LoVo (cell line): ENCODE measurements at regions not wholly inside any gene's neighbourhood (a gene's known extent, or its start where the extent isn't known, plus 50 kb on each side); places are given as distances from the start of the nearest gene placed in this dataset.

Experiments used
- DNase-seq: peaks from one replicate; pipeline ENCODE4 v3.0.0-alpha.2; 2016; ENCODE audit warnings: low spot score

GRCh38 chr3:118682921-118683320, 351.7 kb downstream of the IGSF11 start:
- DNase-seq: no peak

DNA sequence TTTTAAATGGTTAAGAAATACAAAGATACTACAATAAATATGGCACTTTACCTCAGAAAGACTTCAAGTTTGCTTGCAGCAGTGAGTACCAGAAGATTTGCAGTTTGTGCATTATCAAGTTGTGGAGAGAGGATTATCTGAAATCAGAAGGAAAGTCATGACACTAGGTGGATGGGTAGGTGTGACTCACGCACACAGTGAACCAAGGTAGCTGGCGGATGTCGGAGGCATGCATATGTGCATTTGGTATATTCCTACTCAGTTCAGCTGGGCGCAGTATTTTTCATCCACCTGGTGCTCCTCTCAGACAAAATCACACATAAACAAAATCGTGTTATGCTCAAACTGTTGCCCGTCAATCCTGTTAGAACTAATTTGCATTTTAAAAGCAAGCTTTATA, 351.0 kb downstream of the IGSF11 start:
- no peak for DNase-seq

- DNase-seq: peak; percentile 2
Observed at GRCh38 chr3:118688396-118688884, 346.2 kb downstream of the IGSF11 start.

DNA sequence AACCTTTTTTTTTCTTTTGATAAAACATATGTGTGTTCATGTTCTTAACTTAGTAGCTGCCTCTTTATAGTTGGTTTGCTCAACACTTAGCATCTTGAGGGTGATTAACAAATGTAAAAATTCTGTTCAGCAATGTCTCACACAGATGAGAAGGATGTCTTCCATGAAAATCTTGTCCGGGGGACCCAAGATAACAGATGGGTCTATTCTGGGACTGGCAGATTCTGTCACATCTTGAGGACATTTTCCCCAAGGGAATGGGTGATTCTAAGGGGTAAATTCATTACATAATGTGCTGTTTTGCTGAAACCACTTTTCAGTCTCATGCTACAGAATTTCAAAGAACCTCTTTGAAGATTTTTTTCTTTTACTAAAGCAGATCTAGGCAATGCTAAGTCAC, 342.2 kb downstream of the IGSF11 start:
- DNase-seq: no peak

DNA sequence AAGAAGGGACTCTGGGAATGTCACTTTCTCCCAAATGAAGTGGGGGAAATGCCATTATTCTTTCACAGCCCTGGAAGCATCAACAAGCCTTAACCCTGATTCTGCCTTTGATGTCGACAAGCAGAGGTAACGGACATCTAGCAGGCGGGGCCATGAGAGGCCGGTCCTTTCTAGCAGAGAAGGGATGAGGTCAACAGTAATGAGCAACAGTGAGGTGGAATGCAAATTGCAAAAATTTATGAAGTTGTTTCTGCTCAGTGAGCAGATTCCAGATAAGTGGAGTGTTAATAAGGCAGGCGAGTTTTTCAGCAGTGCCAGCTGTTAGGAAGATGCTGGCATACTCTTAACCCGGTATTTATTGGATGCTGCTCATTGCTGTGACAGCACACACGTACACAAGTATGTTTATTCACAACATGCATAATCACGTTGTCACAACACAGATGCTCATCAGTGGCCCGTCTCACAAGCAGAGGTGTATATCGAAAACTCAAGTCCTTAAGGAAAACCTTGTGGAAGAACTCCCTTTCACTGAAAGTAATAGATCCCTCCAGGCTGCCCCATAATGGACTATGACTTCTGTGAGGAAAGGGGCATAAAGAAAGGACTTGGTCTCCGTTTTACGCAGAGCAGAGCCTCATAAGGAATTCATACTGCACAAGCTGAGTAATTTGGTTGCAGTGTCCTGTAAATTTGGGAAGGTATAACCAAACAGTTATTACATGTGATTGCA, 329.0 kb downstream of the IGSF11 start:
- DNase-seq: no peak

GRCh38 chr3:118707991-118708390, 326.7 kb downstream of the IGSF11 start:
- no peak for DNase-seq

GRCh38 chr3:118710532-118710931, 324.1 kb downstream of the IGSF11 start:
- DNase-seq: no peak

DNA sequence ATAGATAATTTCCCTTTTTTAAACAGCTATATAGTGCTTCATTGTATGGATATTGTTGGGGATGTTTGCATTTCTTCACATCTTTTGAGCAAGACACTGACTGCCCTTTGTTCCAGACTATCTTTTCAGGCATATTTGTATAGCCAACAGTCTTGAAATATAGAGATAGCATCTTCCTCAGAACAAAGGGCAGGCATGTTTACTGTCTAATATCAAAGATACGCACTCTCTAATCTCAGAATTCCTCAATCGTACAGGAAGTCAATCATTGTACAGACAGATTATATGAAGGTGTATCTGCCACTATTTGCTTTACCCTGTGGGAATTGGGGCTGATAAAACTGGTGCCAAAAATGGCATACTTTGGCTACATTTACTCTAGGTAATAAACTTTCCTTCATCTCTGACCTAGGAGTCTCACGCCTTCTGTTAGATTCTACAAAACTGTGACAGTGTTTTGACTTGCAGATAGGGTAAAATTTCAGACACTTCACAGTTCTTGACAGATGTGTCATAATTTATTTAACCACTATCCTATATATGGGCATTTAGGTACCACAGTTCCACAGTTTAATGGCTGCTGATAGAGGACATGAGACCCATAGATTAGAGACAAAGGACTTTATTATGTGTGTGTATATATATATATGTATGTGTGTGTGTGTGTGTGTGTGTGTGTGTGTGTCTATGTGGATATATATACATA, 321.0 kb downstream of the IGSF11 start:
- no peak for DNase-seq

DNA sequence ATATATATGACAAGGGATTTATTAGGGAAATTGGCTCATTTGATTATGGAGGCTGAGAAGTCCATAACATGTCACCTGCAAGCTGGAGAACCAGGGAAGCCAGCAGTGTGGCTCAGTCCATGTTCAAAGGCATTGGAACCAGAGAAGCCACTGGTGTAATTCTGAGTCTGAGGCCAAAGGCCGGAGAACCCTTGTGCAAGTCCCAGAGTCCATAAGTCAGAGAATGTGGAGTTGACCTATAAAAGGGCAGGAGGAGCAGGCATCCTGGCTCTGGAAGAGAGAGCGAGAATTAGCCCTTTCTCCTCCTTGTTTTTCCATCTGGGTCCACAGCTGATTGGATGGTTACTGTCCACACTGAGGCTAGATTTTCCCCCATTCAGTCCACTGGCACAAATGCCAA, 319.8 kb downstream of the IGSF11 start:
- no peak for DNase-seq

DNA sequence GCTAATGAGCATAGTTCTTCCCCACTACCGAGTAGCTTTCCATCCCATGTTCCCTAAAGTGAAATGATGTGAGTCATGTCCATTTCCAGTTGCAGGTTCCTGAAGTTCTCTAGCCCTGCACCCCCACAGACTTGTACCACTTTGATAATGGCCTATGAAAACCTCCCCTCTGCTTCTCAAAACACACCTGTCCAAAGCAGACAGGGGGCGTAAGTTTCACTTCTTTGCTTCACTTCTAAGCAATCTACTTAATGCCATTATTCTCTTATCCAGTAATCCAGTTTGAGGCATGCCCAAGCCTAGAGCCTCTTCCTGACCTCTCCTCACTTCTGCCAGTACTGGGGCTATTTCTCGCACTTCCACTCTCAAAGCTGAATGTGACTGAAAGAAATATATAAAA, 305.1 kb downstream of the IGSF11 start:
- DNase-seq: no peak

GRCh38 chr3:118734664-118735063, 300.0 kb downstream of the IGSF11 start:
- no peak for DNase-seq

DNA sequence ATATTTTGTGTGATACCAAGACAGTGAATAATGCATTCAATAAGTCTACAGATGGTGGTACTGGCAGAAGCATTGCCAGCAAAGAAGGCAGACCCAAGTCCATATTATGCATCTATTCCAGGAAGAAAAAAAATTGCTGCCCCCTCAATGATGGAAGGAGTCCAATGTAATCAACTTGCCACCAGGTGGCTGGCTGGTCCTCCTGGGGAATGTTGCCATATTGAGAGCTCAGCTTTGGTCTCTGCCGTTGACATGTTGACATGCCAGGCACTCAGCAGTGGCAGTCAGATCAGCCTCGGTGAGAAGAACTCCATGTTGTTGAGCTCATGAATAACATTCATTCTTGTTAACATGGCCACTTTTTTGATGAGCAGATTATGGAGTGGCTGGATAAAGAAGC, 298.5 kb downstream of the IGSF11 start:
- no peak for DNase-seq

DNA sequence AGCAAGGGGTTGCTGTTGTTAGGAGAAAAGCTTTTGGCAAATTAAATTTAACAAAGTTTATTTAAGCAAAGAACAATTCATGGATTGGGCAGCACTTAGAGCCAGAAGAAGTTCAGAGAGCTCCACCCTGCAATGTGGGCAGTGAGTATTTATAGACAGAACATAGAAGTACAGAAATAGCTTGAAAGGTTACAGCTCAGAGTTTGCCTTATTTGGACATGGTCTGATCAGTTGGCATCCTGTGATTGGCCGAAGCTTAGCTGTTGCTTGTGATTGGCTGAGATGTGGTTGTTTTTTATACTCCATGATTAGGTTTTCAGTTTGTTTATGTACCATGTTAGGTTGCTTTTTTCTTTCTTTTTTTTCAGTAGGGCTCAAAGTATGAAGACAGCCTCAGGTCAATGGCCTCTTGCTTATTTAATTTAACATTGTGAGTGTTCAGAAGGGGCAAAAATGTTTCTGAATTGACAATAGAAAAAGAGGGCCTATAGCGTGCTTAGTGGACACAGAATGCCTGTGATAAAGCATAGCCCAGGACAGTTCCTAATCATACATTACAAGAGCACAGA, 293.8 kb downstream of the IGSF11 start:
- no peak for DNase-seq

- DNase-seq: no peak
Observed at GRCh38 chr3:118742760-118743159, 291.9 kb downstream of the IGSF11 start.

GRCh38 chr3:118744186-118744585, 290.5 kb downstream of the IGSF11 start:
- no peak for DNase-seq

DNA sequence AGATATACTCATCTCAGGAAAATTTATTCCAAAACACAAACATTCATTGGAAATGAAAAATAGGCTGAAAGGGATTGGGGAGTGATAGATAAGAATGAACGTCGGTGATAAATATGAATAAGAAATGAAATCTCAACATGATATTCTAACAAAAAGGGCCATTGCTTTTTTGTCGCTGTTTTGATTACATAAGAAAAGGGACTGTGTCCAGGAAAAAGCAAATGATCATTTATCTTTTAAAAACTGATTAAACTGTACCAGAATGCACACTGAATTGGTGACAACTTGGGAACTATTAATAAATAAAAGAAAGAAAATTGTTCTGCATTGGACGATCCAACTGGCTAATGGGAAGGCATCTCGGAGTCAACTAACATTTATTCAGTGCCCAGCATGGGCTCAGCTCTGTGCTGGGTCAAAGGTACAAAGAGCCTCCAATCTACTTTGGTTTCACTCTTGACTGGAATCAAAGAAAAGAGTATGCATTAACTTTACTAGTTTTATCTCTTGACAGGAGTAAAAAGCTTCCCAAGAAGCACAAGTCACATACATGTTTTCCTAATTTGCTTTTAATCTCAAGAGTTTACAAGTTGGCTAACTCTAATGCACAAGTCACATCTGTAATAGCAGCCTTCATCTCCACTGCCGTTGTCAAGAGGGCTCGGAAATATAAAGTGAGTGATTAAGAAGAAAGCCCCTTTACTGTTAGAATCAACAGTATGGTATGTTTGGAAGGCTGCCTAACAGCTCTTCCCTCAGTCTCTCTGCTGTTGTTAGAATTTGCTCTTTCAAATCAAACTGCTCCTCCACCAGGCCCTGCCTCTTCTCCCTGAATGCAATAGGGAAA, 280.0 kb downstream of the IGSF11 start:
- DNase-seq: no peak

GRCh38 chr3:118755253-118755801, 279.3 kb downstream of the IGSF11 start:
- DNase-seq: no peak

DNA sequence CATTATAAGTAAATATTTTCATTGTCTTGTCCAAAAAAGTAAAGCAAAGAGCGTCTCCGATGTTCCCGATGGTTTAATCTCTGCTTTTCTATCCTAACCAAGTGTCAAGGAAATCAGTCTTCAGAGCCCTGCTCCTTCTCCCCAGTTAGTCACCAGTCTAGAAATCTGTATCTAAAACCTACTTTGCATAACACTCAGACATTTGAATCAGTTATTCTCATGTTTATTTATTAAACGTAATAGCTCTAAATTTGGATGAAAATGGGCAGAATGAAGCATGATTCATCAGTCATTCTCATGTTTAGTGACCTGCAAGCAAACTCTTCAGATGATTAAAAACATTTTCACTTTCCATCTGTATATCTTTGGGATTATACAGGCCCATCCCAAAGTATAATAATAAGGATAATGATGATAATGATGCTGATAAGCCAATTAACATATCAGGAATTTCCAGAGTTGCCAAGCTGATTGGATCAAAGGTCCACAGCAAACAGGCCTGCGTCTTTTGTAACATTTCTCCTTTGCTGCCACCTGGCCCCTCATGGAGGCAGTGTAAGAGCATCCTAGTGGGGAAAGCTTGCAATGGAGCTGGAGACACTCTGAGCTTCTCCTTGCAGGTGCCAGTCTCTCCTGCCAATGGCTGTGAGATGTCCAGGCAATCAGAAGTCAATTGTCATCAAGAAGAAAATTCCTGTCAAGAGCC, 273.9 kb downstream of the IGSF11 start:
- no peak for DNase-seq

DNA sequence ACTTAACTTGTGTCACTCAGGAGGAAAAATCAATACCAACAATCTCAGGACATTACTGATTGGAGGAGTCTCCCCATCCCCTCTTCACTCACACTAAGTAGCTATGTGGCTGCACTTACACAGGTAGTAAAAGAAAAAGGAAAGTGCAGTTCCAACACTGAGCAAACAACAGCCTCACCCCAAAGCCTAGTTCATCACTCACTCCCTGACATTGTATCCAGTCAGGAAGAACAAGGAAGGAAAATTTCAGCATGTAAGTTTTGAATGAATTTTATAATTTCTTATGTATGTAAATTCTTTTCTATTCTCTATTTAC, 273.4 kb downstream of the IGSF11 start:
- no peak for DNase-seq

DNA sequence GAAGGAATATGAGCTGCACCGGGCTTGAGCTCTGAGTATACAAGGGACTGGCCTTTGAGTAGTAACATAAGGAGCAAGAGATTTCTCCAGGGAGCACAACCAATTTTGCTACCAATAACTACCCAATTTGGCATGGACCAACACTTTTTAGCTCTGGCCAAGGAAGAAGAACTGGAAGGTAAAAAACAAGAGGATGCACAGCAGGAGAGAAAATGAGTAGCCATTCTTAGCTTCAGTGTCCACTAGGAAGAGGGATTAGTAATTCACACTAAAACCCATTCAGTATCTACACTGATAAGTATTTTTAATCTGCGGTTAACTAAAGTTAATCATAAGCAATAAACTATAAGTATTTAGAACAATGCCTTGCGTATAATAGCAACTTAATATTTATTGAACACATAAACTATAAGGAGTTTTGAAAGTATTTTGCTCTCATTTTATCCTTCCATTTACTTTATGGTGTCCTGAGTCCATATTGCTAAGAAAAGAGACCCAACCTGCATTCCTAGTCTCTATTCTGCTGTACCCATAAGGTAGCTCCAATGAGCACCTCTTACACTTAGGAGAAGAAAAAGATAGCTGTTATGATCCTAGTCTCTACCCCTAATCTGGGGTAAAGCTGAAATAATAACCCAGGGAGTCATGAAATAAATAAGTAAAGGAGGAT, 268.9 kb downstream of the IGSF11 start:
- DNase-seq: no peak

DNA sequence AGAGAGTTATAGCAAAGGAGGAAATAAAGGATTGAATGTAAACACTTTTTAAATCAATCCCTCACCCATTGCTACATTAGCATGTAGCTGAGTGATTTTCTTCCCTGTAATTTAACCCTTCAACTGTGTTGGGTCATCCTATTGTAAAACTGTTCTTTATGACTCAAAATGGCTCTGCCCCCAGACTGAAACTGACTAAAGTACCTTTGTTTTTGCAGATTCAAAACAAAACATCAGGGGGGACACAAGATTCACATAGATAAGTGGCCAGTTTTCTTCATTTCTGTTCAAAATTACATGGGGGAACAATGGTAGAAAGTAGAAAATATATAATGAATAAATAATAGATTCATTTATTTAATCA, 268.4 kb downstream of the IGSF11 start:
- no peak for DNase-seq
